ENCODE measurements at regions not wholly inside any gene's neighbourhood (a gene's known extent, or its start where the extent isn't known, plus 50 kb on each side); places are given as distances from the start of the nearest gene placed in this dataset.

DNA sequence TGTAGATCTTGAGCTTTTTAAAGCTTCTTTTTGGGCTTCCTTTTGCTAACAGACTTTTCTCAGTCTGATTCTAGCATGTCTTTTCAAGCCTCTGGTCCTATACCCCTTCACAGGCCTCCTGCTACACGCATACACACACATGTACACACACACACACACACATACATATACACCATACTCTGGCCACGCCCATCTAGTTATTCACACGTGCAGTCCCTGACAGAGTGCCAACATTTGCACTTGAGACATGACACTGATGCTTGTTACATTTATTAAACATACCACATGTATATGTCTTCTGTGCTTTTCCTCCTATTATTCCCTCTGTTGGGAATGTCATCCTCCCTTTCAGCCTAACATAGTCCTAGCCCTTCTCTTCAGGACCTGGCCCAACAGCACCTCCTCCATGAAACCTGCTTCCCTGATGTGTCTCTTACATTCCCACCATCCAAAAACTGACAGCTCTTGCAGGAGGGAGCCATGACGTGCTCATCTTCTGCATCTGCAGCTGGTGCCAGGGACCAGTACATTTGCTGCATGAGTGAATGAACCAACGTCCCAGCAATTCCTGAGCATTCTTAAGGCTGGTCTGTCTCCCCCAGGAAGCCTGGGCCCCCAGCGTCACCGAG is 222.1 kb downstream of the ARHGAP12 start:
- no peak overlapping the region for H3K4me3 Mint-ChIP-seq
- peaks cover 3% of the 10 kb centered on the region for H3K9me3 Mint-ChIP-seq (ENCODE audit: low read depth)
- H3K27ac Mint-ChIP-seq, result no peak overlapping the region
- CTCF ChIA-PET, result interaction anchor here (1.0 kb wide), 1 partner anchor 64 kb away, joined by 3 read pairs; no protein-coding TSS in a partner anchor
- no peak for ATAC-seq
- peaks cover 12% of the 10 kb centered on the region for H3K36me3 Mint-ChIP-seq
- no peaks in the 10 kb centered on the region for H3K27me3 Mint-ChIP-seq
- H3K4me1 Mint-ChIP-seq, result peaks cover 24% of the 10 kb centered on the region
- no peak for DNase-seq

DNA sequence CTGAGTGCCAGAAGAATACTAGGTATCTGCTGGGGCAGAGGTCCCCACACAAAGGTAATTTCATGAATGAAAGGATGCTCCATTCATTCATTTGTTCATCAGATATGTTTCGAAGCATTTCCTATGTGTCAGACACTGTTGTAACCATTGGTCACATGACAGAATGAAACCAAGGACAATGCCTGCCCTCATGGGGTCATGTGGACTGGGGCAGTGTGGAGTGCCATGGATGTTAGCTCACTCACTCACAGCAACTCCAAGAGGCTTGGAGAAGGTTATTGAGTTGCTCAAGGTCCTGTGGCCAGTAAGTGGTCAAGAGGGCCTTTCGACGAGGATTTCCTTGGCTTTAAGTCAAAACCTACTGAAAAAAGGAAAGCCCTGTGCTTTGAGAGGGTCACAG is 223.5 kb downstream of the ARHGAP12 start:
- Mint-ChIP-seq H3K9me3 (ENCODE audit: low read depth) (peaks cover 3% of the 10 kb centered on the region), H3K27me3 (peaks cover 3% of the 10 kb centered on the region), H3K27ac (no peak overlapping the region), H3K4me1 (peaks cover 24% of the 10 kb centered on the region), H3K36me3 (peaks cover 10% of the 10 kb centered on the region), H3K4me3 (no peak overlapping the region)
- CTCF ChIA-PET, result no interaction called here
- ATAC-seq, result no peak
- no peak for DNase-seq

DNA sequence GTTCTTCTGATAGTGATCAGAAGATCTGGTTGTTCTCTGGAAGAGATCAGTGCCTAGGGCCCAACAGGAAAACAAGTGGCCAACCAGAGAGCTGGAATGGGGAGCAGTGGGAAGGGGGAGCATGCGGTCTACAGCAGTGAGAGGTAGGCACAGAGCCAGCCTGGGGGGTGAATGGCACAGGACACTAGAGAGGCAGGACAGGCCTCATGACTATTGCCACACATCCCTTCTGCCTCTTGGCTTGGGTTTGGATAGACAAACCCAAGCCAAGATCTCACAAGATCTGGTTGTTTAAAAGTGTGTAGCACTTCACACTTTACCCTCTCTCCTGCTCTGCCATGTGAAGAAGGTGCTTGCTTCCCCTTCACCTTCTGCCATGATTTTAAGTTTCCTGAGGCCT is 224.4 kb downstream of the ARHGAP12 start:
- peaks cover 6% of the 10 kb centered on the region for H3K36me3 Mint-ChIP-seq
- ATAC-seq (no peak), DNase-seq (no peak)
- H3K27ac Mint-ChIP-seq, result no peak overlapping the region
- peaks cover 24% of the 10 kb centered on the region for H3K4me1 Mint-ChIP-seq
- H3K9me3 Mint-ChIP-seq (ENCODE audit: low read depth), result peaks cover 3% of the 10 kb centered on the region
- no peak overlapping the region for H3K4me3 Mint-ChIP-seq
- peaks cover 3% of the 10 kb centered on the region for H3K27me3 Mint-ChIP-seq
- CTCF ChIA-PET, result no interaction called here

DNA sequence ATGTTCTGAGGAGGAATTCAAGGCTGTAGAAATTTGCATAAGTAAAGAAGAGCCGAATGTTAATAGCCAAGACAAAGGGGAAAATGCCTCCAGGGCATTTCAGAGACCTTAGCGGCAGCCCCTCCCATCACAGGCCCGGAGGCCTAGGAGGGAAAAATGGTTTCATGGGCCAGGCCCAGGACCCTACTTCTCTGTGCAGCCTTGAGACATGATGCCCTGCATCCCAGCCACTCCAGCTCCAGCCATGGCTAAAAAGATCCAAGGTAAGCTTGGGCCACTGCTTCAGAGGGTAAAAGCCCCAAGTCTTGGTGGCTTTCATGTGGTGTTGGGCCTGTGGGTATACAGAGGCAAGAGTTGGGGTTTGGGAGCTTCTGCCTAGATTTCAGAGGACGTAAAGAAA is 225.7 kb downstream of the ARHGAP12 start:
- H3K36me3 Mint-ChIP-seq, result peaks cover 6% of the 10 kb centered on the region
- CTCF ChIA-PET, result no interaction called here
- H3K27ac Mint-ChIP-seq, result no peak overlapping the region
- no peak for ATAC-seq
- no peak for DNase-seq
- H3K4me1 Mint-ChIP-seq, result peaks cover 16% of the 10 kb centered on the region
- peaks cover 3% of the 10 kb centered on the region for H3K9me3 Mint-ChIP-seq (ENCODE audit: low read depth)
- no peak overlapping the region for H3K4me3 Mint-ChIP-seq
- H3K27me3 Mint-ChIP-seq, result peaks cover 3% of the 10 kb centered on the region

DNA sequence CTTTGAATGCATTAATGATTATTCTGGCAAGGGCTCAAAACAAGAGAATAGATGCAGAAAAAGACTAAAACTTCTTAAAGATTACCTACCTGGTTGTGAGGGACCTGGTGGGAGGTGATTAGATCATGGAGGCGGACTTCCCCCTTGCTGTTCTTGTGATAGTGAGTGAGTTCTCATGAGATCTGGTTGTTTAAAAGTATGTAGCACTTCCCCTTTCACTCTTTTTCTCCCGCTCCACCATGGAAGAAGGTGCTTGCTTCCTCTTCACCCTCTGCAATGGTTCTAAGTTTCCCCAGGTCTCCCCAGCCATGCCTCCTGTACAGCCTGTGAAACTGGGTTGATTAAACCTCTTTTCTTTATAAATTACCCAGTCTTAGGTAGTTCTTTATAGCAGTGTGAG is 226.6 kb downstream of the ARHGAP12 start:
- Mint-ChIP-seq H3K4me3 (no peak overlapping the region), H3K36me3 (peaks cover 6% of the 10 kb centered on the region), H3K27me3 (peaks cover 5% of the 10 kb centered on the region), H3K4me1 (peaks cover 7% of the 10 kb centered on the region), H3K27ac (no peak overlapping the region), H3K9me3 (ENCODE audit: low read depth) (peaks cover 3% of the 10 kb centered on the region)
- CTCF ChIA-PET, result no interaction called here
- ATAC-seq, result no peak
- no peak for DNase-seq

DNA sequence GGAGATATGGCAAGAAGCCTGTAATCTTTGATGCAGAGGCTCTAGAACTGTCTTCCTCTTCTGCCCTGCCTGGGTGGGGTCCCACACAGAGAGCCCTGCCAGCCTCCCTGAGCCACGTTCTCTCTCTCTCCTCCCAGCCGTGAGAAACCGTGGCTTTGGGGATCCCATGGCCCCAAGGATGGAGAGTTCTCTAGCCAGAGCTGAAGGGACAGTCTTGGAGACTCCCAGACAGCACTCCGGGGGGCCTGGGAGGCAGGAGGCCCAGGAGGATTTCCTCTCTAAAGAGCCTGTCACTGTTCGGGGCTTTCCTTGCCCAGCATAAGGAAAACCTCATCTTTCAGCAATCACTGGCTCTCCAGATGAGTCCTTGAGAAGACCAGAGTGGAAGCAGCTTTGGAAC is 227.1 kb downstream of the ARHGAP12 start:
- H3K36me3 Mint-ChIP-seq, result peaks cover 5% of the 10 kb centered on the region
- DNase-seq (no peak), ATAC-seq (no peak)
- H3K4me3 Mint-ChIP-seq, result no peak overlapping the region
- H3K4me1 Mint-ChIP-seq, result peaks cover 5% of the 10 kb centered on the region
- H3K27me3 Mint-ChIP-seq, result peaks cover 7% of the 10 kb centered on the region
- CTCF ChIA-PET, result no interaction called here
- peaks cover 3% of the 10 kb centered on the region for H3K9me3 Mint-ChIP-seq (ENCODE audit: low read depth)
- H3K27ac Mint-ChIP-seq, result no peak overlapping the region

DNA sequence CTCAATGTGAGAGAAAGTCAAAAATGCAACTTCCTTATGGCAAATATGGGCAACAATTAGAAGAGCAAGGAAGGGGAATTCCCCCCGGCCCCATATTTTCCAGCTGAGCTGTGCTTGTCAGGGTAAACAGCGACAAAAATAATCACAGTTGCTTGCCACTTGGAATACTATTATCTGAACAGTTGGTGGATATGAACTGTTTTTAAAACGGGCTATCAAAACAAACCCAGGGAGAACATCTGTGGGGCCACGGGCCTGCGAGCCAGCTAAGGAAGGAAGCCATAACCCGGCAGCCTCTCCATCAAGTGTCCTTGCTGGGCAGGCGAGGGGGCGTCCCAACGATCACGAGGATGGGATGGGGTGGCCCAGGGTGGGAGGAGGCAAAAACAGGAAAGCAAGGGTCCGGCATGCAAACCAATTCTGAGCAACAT is 228.4 kb downstream of the ARHGAP12 start:
- ATAC-seq (no peak), DNase-seq (no peak)
- peaks cover 3% of the 10 kb centered on the region for H3K9me3 Mint-ChIP-seq (ENCODE audit: low read depth)
- CTCF ChIA-PET, result no interaction called here
- H3K27me3 Mint-ChIP-seq, result peaks cover 7% of the 10 kb centered on the region
- H3K27ac Mint-ChIP-seq, result no peak overlapping the region
- no peak overlapping the region for H3K4me3 Mint-ChIP-seq
- peaks cover 3% of the 10 kb centered on the region for H3K36me3 Mint-ChIP-seq
- H3K4me1 Mint-ChIP-seq, result peaks cover 2% of the 10 kb centered on the region

DNA sequence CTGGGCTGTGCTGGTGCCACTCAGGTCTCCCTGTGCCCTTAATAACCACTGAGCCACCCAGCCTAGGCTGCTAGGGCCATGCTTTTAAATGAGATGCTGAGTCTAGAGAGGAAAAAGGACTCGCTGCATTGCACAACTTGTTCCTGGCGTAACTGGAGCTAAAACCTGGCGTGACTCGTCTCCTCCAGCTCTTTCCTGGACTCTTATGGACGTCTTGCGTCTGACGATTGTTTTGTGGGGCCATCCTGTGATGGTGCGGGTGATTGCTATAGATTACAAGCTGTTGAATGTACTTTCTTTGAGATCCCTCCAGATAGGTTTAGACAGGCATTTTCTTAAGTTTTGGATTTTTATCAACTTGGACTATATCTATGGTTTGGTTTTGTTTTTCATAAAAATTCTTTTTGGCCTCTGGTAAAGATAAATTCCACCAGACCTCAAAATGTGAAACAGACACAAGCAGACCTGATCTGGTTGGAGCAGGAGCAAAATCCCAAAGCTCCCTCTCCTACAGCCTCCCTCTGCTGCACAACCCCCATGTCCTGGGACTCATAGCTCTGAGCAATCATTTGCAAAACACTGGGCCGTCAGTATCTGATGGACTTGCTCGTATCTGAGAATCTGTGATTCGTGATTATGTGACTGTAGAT is 230.3 kb downstream of the ARHGAP12 start:
- ATAC-seq (no peak), DNase-seq (no peak)
- Mint-ChIP-seq H3K27me3 (peaks cover 7% of the 10 kb centered on the region), H3K27ac (no peak overlapping the region), H3K4me3 (no peak overlapping the region), H3K4me1 (peaks cover 4% of the 10 kb centered on the region), H3K36me3 (peaks cover 3% of the 10 kb centered on the region), H3K9me3 (ENCODE audit: low read depth) (peaks cover 3% of the 10 kb centered on the region)
- CTCF ChIA-PET, result no interaction called here

DNA sequence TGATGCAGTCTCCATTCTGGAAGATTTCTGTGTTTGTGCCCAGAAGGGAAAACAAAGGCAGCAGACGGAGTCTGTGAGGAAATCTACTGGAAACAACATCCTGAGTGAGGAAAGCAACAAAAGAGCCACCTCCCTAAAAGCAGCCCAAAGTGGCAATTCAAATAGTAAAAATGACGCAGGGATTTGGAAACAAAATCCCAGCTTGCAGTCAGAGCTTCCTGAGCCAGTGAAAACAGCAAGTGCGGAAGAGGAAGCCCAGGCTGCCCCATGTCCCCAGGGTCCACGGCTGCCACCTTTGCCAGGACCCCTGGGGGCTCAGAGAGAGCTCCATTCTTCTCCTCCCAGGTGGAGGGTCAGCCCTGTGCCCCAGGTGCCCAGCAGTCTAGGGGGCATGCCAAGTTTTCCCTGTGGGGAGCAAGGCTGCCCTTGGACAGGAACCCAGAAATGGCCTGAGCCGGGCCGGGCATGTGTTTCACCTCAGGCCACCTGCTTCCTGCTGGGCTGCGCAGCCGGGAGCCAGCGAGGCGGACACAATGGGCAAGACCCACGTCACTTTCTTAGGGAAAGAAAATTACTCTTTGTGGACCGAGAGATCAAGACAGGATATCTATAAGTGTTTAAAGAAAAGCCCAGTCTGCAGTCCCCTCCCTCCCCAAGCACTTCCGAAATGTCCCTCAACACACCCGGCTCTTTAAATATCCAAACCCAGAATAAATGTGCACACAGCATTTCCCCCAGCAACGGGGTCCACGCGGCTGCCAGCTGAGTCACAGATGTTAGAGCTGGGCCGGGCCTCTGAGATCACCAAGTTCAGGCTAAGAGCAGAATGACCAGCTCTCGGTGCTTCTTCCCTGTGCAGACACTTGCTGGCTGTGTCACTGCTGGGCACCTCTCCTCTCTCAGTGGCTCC is 231.1 kb downstream of the ARHGAP12 start:
- Mint-ChIP-seq H3K9me3 (ENCODE audit: low read depth) (peaks cover 3% of the 10 kb centered on the region), H3K27ac (no peak overlapping the region), H3K4me3 (no peak overlapping the region), H3K36me3 (peaks cover 3% of the 10 kb centered on the region), H3K27me3 (peaks cover 7% of the 10 kb centered on the region), H3K4me1 (peaks cover 4% of the 10 kb centered on the region)
- CTCF ChIA-PET, result no interaction called here
- DNase-seq (no peak), ATAC-seq (no peak)

DNA sequence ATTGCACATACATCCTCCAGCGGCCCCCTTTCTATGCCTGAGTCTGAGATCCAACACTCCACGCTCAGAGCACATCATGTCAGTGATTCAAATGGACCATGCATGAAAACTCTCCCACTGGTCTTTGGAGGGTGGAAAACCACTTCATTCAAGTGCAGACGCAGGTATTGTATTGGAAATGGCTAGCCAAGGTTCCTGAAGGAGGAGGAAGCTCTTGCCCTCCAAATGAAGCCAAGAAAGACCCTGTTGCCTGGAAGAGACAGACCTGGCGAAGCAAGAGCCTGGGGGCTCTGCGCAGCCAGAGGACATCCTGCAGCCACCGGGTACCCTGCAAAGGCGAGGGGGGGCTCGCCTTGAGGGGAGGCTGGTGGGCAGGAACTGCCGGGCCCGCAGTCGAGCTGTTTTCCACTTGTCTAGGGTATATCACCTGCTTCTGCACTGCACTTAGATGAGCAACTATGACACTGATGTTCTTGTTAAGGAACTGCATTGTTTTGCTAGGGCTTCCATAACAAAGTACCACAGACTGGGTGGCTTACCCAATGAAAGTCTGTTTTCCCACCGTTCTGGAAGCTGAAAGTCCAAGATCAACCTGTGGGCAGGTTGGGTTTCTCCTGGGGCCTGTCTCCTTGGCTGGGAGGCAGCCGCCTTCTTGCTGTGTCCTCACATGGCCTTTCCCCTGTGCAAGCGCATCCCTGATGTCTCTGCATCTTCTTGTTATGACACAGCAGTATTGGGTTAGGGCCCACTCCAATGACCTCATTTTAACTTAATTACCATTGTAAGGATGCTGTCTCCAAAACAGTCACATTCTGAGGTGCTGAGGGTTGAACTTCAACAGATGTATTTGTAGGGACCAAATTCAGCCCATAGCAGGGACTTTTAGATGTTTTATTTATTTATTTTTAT is 233.4 kb downstream of the ARHGAP12 start:
- H3K27ac Mint-ChIP-seq, result no peak overlapping the region
- peaks cover 4% of the 10 kb centered on the region for H3K4me1 Mint-ChIP-seq
- ATAC-seq, result no peak
- no peaks in the 10 kb centered on the region for H3K36me3 Mint-ChIP-seq
- CTCF ChIA-PET, result no interaction called here
- H3K4me3 Mint-ChIP-seq, result no peak overlapping the region
- no peaks in the 10 kb centered on the region for H3K9me3 Mint-ChIP-seq (ENCODE audit: low read depth)
- no peak for DNase-seq
- H3K27me3 Mint-ChIP-seq, result peaks cover 4% of the 10 kb centered on the region

DNA sequence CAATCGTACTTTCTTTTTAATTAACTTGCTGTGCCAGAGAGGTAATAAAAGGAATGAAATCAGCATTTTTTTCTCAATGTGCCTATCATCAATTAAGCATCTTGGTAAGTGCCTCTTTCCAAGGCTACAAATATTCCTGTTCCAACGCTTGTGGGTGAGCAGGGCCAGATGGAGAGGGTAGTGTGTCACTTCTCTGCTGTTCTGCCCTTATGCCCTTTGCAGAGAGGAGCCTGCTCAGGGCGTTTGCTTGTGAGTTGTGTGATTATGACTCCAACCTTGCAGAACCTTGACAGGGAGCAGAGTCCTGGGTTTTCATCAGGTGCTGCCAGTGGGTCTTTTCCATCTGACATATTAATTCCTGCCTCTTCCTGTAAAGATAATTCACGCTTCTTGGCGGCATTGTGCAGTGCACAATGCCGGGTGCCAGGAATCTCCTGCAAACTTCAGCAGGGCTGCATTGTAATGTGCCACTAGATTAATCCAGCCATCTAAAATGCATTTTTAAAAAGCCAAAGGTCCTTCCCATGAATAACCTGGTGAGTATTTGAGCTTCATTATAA is 234.4 kb downstream of the ARHGAP12 start:
- H3K4me3 Mint-ChIP-seq, result no peak overlapping the region
- CTCF ChIA-PET, result no interaction called here
- DNase-seq (no peak), ATAC-seq (no peak)
- H3K27me3 Mint-ChIP-seq, result peaks cover 4% of the 10 kb centered on the region
- H3K4me1 Mint-ChIP-seq, result peaks cover 4% of the 10 kb centered on the region
- H3K27ac Mint-ChIP-seq, result no peak overlapping the region
- no peaks in the 10 kb centered on the region for H3K9me3 Mint-ChIP-seq (ENCODE audit: low read depth)
- no peaks in the 10 kb centered on the region for H3K36me3 Mint-ChIP-seq

DNA sequence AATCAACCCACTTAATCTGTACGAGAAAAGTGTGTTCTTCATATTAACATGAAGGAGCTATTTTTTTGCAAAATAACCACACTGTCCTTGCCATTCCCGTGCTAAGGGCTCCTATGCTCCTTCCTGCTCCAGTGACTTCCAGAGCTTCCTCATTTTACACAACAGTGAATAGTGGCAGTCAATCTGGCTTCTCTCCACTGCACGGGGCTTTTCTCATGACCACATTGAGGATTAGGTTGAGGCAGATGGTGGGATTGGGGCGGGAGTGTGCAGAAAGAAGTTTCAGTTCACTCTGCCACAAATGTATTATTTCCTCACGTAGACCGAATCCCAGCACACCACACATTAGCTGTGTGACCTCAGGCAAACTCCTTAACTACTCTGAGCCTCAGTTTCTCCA is 235.1 kb downstream of the ARHGAP12 start:
- CTCF ChIA-PET, result no interaction called here

DNA sequence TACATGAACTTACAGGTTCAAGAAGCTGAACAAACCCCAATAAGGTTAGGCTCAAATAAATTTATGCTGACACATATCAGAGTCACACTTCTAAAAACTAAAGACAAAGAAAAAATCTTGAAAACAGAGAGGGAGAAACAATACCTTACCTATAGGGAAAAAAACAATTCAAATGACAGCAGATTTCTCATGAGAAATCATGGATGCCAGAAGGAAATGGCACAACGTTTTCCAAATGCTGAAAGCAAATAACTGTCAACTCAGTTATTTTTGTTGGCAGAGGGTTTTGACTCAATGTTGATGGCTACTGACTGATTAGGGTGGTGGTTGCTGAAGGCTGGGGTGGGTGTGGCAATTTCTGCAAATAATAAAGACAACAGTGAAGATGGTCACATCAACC is 239.4 kb downstream of the ARHGAP12 start:
- H3K27ac Mint-ChIP-seq, result no peak overlapping the region
- ATAC-seq, result no peak
- peaks cover 2% of the 10 kb centered on the region for H3K4me1 Mint-ChIP-seq
- H3K27me3 Mint-ChIP-seq, result no peaks in the 10 kb centered on the region
- CTCF ChIA-PET, result no interaction called here
- H3K9me3 Mint-ChIP-seq (ENCODE audit: low read depth), result peaks cover 10% of the 10 kb centered on the region
- DNase-seq, result no peak
- H3K4me3 Mint-ChIP-seq, result no peak overlapping the region
- H3K36me3 Mint-ChIP-seq, result no peaks in the 10 kb centered on the region

More for the DNA sequence above, 235.1 kb downstream of the ARHGAP12 start:
- no peak for ATAC-seq
- Mint-ChIP-seq H3K27me3 (peaks cover 4% of the 10 kb centered on the region), H3K36me3 (no peaks in the 10 kb centered on the region), H3K27ac (no peak overlapping the region), H3K9me3 (ENCODE audit: low read depth) (no peaks in the 10 kb centered on the region), H3K4me1 (peaks cover 4% of the 10 kb centered on the region), H3K4me3 (no peak overlapping the region)
- DNase-seq, result no peak

Data from activated CD8-positive, alpha-beta memory T cell treated with anti-CD3 and anti-CD28 coated beads, Interleukin-2, amount 10 ng/mL, durations not matched to agents 7 days and 5 days (primary cell).